HL-60 (cell line): ENCODE measurements at regions not wholly inside any gene's neighbourhood (a gene's known extent, or its start where the extent isn't known, plus 50 kb on each side); places are given as distances from the start of the nearest gene placed in this dataset.

Source experiments
- CTCF ChIP-seq: IDR thresholded peaks from one replicate; pipeline ENCODE4 v1.5.1; 2011; ENCODE audit warnings: low read length, control low read depth, inconsistent platforms; ENCODE audit not compliant: insufficient read depth
- POLR2AphosphoS5 ChIP-seq: IDR thresholded peaks from 2 replicates; pipeline ENCODE4 v1.6.1; 2012; ENCODE audit warnings: low read depth

- TF ChIP-seq POLR2AphosphoS5, result no peak
- TF ChIP-seq CTCF, result no peak
Measured at GRCh38 chr17:83185023-83186002, 105.9 kb downstream of the METRNL start.
